ENCODE measurements at regions not wholly inside any gene's neighbourhood (a gene's known extent, or its start where the extent isn't known, plus 50 kb on each side); places are given as distances from the start of the nearest gene placed in this dataset.

DNA sequence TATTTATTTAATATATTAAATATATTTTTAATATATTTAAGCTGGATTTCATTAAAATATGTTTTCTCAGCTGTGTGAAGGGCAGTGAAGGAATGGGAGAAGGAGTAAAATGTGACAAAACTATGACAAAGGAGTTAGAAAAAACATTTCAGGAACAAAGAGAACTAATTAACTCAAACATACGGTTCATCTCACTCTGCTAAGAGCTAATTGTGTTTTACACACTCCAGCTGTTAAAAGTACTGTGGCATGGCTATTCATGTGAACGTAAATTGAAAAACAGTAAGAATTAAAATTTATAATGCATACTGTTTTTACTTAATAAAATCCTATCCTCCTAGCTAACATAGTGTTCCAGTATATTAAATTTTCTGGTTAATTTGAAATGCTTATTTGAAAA lies 262.5 kb upstream of the GNAI1 start:
- no peak for DNase-seq (ENCODE audit: low spot score)

DNA sequence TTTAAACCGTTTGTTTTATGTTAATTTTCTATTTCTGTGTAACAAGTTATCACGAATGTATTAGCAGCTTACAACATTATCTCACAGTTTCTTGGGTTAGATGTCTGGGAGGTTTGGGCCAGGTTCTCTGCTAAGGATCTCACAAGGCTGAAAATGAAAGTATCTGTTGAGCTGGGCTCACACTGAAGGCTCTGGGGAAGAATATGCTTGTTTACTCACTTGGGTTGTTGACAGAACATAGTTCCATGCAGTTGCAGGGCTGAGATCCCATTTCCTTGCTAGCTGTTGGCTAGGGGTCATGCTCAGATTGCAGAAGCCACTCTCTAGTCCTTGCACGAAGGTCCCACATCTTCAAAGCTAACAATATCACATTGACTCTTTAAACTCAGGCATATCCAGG lies 266.6 kb upstream of the GNAI1 start:
- no peak for DNase-seq (ENCODE audit: low spot score)

DNA sequence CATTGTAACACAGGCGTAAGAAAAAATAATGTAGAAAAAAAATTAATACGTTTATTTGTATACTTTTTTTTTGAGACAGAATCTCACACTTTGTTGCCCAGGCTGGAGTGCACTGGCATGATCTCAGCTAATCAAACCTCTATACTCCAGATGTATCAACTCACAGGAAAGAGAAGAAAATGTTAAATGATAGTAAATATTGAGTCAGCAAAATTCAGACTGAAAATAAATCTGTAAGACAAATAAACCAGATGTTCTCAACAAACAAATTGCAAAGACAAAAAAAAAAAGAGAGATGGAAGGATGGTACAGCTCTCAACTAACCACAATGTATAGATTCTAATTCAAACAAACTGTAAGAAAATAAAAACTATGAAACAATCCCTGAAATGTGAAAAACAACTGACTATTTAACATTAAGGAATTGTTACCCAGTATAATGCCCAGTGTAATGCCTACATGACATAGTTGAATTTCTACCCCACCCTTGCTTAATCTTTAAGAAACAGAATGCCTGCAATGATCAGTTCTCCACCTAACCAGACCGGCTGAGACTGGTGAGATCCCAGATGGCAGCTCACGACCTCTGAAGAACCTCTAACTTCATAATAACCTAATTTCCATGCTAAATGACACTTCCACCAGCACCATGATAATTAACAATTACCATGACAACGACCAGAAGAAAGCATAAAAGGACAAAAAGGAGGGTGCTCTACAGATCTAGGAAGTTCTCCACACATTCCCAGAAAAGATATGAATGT lies 272.0 kb upstream of the GNAI1 start:
- DNase-seq (ENCODE audit: low spot score): no peak

DNA sequence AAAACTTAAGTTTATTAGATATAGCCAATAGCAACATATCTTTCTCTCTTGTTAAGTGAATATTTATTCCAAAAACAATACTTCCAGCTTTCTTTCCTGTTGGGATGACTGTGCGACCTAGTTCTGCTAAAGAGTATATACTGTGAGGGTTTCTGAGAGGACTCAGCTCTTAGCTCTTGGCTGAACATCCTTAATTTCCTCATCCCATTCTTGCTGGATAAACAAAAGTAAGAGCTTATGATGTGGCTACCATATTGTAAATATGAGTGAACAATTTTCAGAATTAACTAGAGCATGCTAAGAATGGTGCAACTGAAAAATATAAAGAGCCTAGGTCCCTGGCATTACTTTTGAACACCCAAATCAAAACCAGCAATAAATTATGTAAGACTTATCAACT lies 279.5 kb upstream of the GNAI1 start:
- DNase-seq (ENCODE audit: low spot score): no peak

DNA sequence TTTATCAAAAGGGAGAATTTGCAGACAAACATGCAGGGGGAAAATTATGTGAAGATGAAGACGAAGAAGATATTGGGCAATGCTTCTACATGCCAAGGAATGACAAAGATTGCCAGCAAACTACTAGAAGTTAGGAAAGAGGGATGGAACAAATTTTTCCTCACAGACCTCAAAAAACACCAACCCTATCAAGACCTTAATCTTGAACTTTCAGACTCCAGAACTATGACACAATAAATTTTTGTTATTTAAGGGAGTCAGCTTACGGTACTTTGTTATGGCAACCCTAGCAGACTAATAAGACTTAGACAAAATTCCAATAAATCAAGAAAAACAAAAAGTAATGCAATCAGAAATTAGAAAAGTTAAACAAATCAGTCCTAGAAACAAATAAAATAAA lies 280.0 kb upstream of the GNAI1 start:
- DNase-seq (ENCODE audit: low spot score): no peak

DNA sequence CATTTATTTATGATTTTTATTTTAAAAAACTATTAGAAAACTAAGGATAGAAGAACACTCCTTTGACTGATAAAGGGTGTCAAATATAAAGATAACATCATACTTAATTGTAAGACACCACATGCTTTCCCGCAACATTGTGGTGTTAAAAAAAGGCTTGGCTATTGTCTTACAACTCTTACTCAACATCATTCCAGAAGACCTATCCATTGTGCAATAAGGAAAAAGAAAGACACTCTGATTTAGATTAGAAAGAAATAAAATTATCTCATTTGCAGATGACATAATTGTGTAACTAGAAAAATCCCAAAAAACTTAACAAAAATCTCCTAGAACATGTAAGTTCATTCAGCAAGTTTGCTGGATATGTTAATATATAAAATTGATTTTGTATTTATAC lies 296.7 kb upstream of the GNAI1 start:
- DNase-seq (ENCODE audit: low spot score): no peak

DNA sequence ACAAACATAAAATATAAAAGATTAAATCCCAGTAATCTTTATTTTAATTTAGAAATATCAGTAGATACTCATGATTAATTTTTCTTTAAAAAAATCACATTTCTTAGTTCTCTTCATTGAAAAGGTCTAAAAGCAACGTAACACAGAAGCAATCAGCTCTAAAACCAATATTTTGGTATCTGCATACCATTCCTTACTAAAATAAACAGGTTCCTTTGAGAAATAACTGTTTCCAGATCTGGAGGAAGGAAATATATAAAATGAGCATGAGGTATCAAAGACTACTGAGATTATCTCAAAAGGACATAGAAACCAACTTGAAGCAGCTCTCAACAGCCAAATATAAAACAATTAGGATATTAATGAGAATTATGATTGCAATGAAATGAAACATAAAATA lies 301.0 kb upstream of the GNAI1 start:
- no peak for DNase-seq (ENCODE audit: low spot score)

DNA sequence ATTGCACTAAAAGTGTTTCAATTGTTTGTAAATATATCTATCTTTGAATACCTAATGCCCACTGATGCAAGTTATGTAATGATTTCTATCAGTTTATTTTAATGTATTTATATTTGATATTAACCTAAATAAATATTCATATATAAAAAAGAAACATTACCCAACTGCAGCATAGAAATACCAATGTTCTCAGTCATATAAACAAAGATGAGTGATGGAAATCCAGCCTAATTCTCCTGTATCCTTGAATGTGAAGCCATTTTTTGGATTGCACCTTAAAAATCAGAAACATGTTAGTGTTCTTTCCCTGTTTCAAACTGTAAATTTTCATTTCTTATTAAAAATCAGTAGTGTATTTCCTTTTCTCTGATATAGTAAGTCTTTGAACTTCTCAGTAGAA lies 305.8 kb upstream of the GNAI1 start:
- no peak for DNase-seq (ENCODE audit: low spot score)

DNA sequence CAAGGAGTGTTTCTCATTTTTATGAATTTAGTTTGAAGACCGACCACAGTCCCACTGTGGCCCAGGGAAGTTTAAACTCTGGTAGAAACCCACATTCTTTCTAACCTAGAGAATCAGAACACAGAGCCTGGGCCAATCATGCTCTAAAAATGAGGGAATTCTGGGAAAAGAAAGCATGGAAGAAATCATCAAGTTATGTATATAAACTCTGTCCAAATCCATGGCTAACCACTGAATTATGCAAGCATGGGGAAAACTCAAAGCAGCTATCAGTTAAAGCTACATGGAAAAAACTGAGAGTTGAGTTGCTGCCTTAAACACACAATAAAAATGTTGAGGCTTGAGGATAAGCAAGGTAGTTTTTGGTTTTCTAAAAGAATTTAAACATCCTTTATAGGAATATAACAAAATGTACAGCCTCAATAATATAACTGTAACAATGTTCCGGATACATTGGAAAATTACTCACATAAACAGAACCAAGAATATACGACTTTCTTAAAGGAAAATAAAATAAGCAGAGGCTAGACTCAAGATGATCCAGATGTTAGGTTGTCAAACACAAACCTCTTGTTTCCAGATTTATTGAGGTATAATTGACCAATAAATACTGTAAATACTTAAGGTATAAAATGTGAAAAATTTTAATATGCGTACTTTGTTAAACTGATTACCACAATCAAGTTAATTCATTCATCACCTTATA lies 311.2 kb upstream of the GNAI1 start:
- peak; percentile 25 for DNase-seq (ENCODE audit: low spot score)

DNA sequence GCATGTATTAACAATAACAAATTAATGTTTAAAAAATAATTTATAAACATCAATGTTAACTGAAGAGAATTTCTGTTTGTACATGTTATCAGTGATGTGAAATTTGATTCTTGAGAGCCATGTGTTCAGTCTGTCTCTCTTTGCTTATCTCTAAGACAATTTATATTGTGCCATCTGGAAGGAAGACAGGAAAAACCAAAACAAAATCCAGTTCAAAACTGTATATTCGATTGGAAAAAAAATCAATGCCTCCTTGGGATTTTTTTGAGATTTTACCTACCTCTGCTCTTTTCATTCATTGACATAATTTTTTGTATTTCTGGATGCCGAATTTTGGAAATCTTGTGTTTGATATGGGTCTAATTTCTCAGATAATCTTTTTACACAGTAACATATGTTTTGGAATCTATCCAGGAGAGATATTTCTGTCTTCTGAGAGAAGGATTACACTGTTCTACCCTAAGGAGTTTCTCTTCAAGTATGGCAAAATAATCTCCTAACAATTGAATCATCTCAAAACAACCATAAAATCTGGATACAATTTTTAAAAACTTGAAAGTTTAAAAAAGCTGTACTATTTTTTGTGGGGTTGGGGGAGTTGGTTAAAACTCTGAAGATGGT lies 311.9 kb upstream of the GNAI1 start:
- peak; percentile 29 for DNase-seq (ENCODE audit: low spot score)

DNA sequence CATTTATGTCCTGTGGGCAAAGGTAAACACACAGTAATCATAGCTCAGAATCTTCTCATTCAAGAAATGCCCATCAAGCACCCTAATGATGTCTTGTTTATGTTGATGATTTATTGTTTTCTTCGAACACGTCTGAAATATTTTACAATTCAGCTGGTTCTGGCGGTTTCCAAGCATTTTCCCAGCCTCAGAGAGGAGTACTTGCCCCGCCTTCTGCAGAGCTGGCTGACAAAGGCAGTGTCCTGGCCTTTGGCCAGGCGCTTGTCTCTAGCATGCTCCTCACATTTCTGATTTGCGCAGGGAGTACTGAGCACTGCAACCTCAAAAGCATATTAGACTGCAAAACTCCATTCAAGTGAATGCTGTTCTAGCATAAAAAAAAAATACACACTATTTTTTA lies 314.2 kb upstream of the GNAI1 start:
- peak; percentile 86 for DNase-seq (ENCODE audit: low spot score)

DNA sequence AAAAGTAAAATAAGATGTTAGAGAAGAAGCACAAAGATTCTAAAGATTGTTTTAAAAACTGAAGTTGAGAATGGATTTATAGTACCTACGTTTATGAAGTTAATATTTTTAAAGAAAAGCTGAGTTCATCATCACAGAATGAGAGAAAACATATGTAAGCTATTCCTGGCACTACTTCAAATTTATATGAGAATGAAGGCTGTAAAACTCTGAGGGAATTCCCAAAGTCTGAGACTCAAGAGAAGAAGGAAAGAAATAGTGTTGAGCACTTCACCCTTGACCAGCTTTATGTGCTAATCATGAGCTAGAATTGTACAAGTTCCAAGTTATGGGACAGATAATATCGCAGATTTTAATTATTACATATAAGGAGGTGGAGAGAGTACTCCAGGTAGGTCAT lies 323.7 kb upstream of the GNAI1 start:
- DNase-seq (ENCODE audit: low spot score): peak; percentile 57

DNA sequence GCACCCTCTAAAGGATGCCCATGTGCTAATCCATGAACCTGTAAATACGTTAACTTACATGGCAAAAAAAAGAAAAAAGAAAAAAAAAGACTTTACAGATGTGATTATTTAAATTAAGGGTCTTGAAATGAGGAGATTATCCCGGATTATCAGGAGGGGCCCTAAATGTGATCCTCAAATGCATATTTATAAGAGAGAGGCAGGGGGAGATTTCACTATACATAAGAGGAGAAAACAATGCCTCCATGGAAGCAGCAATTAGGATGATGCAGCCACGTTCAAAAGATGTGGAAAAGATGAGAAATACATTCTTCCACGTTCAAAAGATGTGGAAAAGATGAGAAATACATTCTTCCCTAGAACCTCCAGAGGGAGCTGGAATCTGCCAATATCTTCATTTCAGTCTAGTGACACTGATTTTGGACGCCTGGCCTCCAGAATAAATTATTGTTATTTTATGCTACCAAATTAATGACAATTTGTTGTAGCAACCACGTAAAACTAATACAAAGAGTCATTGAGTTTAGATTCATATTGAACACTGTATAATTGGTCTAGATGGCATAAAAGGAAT lies 328.4 kb upstream of the GNAI1 start:
- DNase-seq (ENCODE audit: low spot score): peak; percentile 5

DNA sequence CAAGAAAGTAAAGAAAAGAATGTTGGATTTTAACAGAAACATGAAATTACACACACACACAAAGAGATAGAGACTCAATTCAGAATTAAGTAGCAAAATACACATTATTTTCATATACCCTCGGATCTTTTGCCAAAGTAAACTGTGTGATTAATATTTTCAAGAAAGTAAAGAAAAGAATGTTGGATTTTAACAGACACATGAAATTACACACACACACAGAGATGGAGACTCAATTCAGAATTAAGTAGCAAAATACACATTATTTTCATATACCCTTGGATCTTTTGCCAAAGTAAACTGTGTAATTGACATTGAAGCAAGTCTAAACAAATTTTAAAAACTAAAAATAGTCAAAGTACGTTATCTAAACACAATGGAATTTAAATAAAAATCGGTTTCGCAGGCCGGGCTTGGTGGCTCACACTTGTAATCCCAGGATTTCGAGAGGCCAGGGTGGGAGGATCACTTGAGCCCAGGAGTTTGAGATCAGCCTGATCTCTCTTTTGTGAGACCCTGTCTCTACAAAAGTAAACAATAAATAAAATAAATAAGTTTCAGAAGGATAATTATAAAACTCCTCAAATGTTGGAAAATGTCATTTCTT lies 337.3 kb upstream of the MAGI2 start:
- DNase-seq (ENCODE audit: low spot score): peak; percentile 38

DNA sequence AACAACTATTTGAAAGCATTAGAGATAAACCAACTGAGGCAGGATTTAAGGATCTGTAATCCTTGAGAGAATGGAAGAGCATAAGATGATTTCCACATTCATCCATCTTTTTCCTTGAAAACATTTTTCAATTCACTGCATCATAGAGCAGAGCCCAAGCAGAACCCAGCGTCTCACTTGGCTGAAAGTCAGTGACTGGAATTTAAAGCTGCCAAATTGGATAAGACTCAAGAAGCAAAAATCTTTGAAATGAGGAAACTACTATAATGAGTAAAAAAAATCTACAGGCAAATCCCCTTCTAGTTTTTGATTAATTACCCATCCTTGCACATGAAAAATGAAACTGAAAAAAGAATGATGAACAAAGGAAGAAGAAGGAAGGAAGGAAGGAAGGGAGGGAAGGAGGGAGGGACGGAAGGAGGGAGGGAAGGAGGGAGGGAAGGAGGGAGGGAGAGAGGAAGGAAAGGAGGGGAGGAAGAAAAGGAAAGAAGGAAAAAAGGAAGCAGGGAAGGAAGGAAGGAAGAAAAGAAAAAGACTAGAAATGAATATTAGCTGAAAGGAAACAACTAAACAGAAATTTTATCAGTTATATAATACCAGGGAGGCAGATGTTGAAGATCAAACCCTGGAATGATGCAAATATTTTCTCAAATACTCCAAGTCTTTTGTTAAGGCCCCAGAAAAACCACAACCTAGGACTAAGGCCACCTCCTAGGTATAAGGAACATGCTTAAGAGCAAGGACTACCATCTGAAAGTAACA lies 336.3 kb upstream of the MAGI2 start:
- DNase-seq (ENCODE audit: low spot score): peak; percentile 85

DNA sequence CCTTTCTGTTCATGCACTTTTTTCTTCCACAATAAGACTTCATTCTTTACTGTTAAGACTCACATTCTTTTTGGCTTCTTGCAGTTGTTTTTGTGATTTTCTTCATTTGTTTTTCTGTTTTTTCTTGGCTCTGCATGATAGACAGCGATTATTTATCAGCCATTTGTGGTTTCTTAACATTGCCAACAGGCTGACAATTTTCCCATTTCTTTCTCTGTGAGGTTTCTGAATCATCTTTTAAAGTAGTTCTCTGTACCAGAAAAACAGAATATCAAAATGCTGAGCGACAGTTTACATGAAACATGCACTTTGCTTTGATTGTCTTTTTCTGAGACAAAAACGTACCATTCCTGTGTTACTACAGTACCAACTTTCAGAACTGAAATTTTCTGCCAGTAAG lies 334.2 kb upstream of the MAGI2 start:
- DNase-seq (ENCODE audit: low spot score): no peak

DNA sequence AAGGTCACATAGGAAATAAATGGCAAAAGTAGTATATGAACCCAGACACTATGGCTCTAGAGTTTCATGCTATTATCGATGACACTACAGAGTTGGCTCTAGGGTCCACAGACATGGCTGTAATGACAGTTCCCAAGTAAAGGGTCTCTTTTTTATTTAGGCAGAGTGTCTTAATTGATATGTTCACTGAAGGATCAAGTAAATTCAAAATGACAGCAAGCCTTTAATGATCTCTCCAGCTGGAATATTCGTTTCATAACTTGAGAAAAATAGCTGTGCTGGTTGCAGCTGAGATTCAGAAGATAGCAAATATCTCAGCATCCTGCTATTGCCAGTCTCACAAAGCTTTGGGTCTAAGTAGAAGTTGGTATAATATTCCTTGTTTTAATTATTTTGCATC lies 333.6 kb upstream of the MAGI2 start:
- DNase-seq (ENCODE audit: low spot score): no peak

DNA sequence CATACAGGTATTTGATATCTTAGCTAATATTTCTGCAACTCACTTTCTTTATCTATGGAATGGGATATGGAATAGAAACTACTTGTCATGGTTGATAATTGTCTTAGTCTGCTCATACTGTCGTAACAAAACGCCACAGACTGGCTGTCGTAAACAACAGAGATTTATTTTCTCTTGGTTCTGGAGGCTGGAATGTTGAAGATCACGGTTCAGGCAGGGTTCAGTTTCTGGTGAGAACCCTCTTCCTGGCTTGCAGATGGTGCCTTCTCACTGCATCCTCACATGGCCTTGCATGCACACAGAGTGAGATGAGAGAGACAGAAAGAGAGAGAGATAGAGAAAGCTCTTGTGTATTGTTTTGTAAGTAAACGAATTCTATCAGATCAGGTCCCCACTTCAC lies 332.7 kb upstream of the MAGI2 start:
- DNase-seq (ENCODE audit: low spot score): no peak

DNA sequence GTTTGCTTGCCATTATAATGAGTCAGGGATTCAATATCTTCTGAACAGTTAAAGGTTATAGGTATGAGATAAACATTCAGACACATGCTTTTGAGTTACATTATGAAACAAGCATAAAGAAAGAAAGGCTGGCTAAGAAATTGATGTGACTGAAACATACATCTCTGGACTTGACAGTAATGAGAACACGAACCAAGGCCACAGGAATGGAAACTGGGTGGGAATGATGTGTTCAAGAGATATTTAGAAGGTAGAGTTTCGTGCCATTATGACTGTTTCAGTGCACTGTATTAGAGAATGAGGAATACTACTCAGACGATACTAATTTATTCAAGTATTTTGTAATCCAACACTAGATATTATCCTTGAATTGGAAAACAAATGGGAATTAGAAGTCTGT lies 332.1 kb upstream of the MAGI2 start:
- DNase-seq (ENCODE audit: low spot score): no peak

DNA sequence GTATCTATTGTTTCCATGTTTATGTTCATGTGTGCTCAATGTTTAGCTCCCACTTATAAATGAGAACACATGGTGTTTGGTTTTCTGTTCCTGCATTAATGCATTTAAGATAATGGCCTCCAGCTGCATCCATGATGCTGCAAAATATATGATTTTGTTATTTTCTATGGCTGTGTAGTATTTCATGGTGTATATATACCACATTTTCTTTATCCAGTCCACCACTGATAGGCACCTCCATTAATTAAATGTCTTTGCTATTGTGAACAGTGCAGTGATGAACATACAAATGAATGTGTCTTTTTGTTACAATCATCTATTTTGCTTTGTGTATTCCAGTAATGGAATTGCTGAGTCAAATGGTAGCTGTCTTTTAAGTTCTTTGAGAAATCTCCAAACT lies 329.4 kb upstream of the MAGI2 start:
- DNase-seq (ENCODE audit: low spot score): no peak

DNA sequence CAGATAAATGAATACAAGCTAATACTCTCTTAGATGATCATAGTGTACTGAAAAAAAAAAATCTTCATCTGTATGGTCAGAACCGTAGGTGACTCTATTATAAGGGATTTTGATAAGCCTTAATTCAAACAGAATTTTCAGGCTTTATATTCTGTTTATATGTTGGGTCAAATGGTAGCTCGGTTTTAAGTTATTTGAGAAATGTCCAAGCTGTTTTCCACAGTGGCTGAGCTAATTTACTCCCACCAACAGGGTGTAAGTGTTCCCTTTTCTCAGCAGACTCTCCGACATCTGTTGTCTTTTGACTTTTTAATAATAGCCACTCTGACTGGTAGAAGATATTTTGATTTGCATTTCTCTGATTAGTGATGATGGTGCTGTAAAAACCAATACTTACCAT lies 328.8 kb upstream of the MAGI2 start:
- DNase-seq (ENCODE audit: low spot score): no peak

DNA sequence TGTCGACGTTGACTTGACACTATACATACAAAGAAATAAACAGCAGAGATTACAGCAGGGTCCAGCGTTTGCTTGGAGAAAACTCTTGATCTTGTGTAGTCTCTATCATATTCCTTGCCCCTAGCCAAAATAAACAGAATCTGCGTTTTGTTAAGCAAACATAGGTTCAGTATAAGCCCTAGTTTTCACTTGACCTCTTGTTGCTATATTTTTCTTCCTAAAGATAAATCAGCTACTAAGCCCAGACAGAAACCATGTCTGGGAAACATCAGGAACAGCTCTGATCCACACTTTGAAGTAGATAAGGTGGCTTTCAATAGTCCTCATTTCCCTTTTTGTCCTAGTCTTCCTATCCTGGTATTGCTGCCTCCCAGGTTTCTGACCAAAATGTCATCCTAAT lies 328.2 kb upstream of the MAGI2 start:
- DNase-seq (ENCODE audit: low spot score): peak; percentile 94

Data from umbilical cord (tissue), 1 donor.